GM06990 (cell line): ENCODE measurements at regions not wholly inside any gene's neighbourhood (a gene's known extent, or its start where the extent isn't known, plus 50 kb on each side); places are given as distances from the start of the nearest gene placed in this dataset.
"Not testable (repeated sequence)": the region's sequence is repeated elsewhere in the genome, so short reads cannot be mapped to it uniquely, and the experiment has no call there.

Experiments
- DNase-seq: peaks from one replicate; pipeline ENCODE4 v3.0.0-alpha.2; 2011; ENCODE audit not compliant: insufficient read length; ENCODE audit errors: extremely low read depth
- H3K27me3 ChIP-seq: replicated peaks from 2 replicates; pipeline ENCODE4 v1.6.0; 2011; ENCODE audit warnings: low read length; ENCODE audit not compliant: control insufficient read depth, insufficient read depth
- H3K36me3 ChIP-seq: 2 replicates; pipeline ENCODE4 v1.5.1; 2011; ENCODE audit warnings: low read length; ENCODE audit not compliant: control insufficient read depth, insufficient read depth
- H3K4me3 ChIP-seq: replicated peaks from 2 replicates; pipeline ENCODE4 v1.5.1; 2011; ENCODE audit warnings: low read depth, mild to moderate bottlenecking, control low read depth, low read length
- CTCF ChIP-seq: IDR thresholded peaks from 2 replicates; pipeline ENCODE4 v1.5.1; 2011; ENCODE audit warnings: low read length, control low read depth, mild to moderate bottlenecking, inconsistent platforms; ENCODE audit not compliant: insufficient read depth, poor library complexity, severe bottlenecking

GRCh38 chr20:26209171-26209941 lies 512.7 kb upstream of the ZNF337 start:
- peak; percentile 22 for DNase-seq
- no peak for TF ChIP-seq CTCF
- no peak overlapping the region for H3K4me3 ChIP-seq

GRCh38 chr20:26208296-26209091 lies 511.8 kb upstream of the ZNF337 start:
- H3K4me3 ChIP-seq, result no peak overlapping the region
- TF ChIP-seq CTCF, result no peak
- no peaks in the 10 kb centered on the region for H3K36me3 ChIP-seq
- no peaks in the 10 kb centered on the region for H3K27me3 ChIP-seq
- DNase-seq, result peak; percentile 9

More at GRCh38 chr20:26209171-26209941, 512.7 kb upstream of the ZNF337 start:
- Histone ChIP-seq H3K27me3 (no peaks in the 10 kb centered on the region), H3K36me3 (no peaks in the 10 kb centered on the region)

- not testable (repeated sequence) for H3K27me3 ChIP-seq, H3K4me3 ChIP-seq, H3K36me3 ChIP-seq
- DNase-seq, result peak; percentile 5
Measured at GRCh38 chr20:26207967-26208295, 511.3 kb upstream of the ZNF337 start.

GRCh38 chr20:26207237-26207966 lies 510.7 kb upstream of the ZNF337 start:
- TF ChIP-seq CTCF, result no peak
- Histone ChIP-seq H3K4me3 (no peak overlapping the region), H3K36me3 (no peaks in the 10 kb centered on the region), H3K27me3 (no peaks in the 10 kb centered on the region)
- no peak for DNase-seq

GRCh38 chr20:26205350-26205749 lies 508.7 kb upstream of the ZNF337 start:
- no peaks in the 10 kb centered on the region for H3K36me3 ChIP-seq
- no peak for DNase-seq
- H3K27me3 ChIP-seq, result no peaks in the 10 kb centered on the region
- H3K4me3 ChIP-seq, result no peak overlapping the region
- TF ChIP-seq CTCF, result no peak

GRCh38 chr20:26201026-26201425 lies 504.4 kb upstream of the ZNF337 start:
- H3K4me3 ChIP-seq, DNase-seq, H3K27me3 ChIP-seq, H3K36me3 ChIP-seq: not testable (repeated sequence)

- H3K27me3 ChIP-seq, H3K4me3 ChIP-seq, DNase-seq, H3K36me3 ChIP-seq: not testable (repeated sequence)
Measured at GRCh38 chr20:26187329-26187728, 490.7 kb upstream of the ZNF337 start.

GRCh38 chr20:26183720-26184119 lies 487.1 kb upstream of the ZNF337 start:
- not testable (repeated sequence) for H3K27me3 ChIP-seq, H3K4me3 ChIP-seq, DNase-seq, H3K36me3 ChIP-seq

- not testable (repeated sequence) for H3K36me3 ChIP-seq, H3K27me3 ChIP-seq, DNase-seq, H3K4me3 ChIP-seq
Measured at GRCh38 chr20:26181364-26181763, 484.7 kb upstream of the ZNF337 start.

GRCh38 chr20:26171875-26172274 lies 475.2 kb upstream of the ZNF337 start:
- not testable (repeated sequence) for H3K36me3 ChIP-seq, DNase-seq, H3K27me3 ChIP-seq, H3K4me3 ChIP-seq
